ENCODE measurements at regions not wholly inside any gene's neighbourhood (a gene's known extent, or its start where the extent isn't known, plus 50 kb on each side); places are given as distances from the start of the nearest gene placed in this dataset.

DNA sequence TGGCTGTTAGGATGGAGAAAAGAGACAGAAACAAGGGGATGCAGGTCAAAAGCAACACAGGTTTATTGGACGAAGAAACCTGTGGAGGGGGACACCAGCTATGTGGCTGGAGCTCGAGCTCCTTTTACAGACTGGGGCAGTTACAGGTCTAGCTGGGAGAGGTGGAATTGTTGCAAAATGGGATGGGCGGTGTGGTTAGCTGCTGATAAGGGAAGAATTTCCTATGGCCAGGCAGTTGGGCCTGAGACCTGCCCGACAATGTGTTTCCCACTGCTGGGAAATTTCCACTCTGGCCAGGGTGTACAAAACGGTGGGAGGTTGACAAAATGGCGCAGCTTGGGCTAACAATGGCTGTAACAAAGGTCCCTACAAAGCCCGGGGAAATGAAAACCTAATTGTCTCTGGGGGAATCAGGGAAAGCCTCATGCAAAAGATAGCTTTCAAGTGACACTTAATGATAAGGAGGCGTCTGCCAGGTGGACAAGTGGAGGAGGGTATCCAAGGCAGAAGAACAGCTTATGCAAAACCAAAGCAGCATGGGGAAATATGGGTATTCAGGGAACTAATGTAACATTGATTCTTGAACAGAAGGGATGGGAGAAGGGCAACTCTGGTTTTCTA, 137.4 kb upstream of the SGO1 start:
- no peaks in the 10 kb centered on the region for H3K9me3 ChIP-seq (ENCODE audit: control extremely low read depth in 1 of 5, control insufficient read depth in 4 of 5, insufficient read depth in 2 of 5, low read depth in 1 of 5, low read length in 4 of 5)
- H3K27ac ChIP-seq (ENCODE audit: insufficient read depth in 1 of 2, low read depth in 1 of 2, low read length in 2 of 2, poor library complexity in 1 of 2, severe bottlenecking in 2 of 2): peak overlapping the region in 1 of 2 experiments; percentile 67
- DNase-seq: no peak
- ChIA-PET CTCF (no interaction called here), POLR2A (no interaction called here)
- no peaks in the 10 kb centered on the region for H3K36me3 ChIP-seq (ENCODE audit: control insufficient read depth in 4 of 4, insufficient read depth in 4 of 4, low read length in 3 of 4)
- H3K4me3 ChIP-seq (ENCODE audit: control insufficient read depth in 1 of 7, extremely low read depth in 1 of 7, insufficient read depth in 4 of 7, low read depth in 2 of 7, low read length in 6 of 7): no peak overlapping the region
- peaks cover 0 to 26% (median under 1%) of the 10 kb centered on the region in 4 experiments for H3K4me1 ChIP-seq (ENCODE audit: control extremely low read depth in 1 of 4, control insufficient read depth in 4 of 4, insufficient read depth in 4 of 4, low read length in 3 of 4)
- 96% methylated on average over 8 of the region's 8 CpGs for WGBS (ENCODE audit: insufficient coverage)
- H3K27me3 ChIP-seq (replicated peaks in 2 of 5; ENCODE audit: control insufficient read depth in 4 of 5, insufficient read depth in 5 of 5, low read length in 4 of 5): no peaks in the 10 kb centered on the region

DNA sequence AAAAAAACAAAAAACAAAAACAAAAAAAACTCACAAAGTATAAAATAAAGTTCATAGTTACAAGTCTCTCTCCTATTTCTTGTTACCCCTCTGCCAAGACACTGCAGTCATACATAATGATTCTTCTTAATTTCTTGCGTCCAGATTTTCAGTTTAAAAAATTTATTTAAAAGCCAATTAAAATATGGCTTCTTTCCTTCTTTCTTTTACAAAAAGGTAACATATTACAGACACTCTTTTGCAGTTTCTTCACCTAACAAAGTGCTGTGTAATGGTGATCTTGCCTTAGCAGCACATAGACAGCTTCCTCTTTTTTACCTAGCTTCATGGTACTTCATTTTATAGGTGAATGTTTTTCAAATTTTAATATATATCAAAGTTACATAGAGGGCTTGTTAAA, 136.1 kb upstream of the SGO1 start:
- no CpG with 5 or more reads among the region's 1 CpG for WGBS (ENCODE audit: insufficient coverage)
- ChIA-PET CTCF (no interaction called here), POLR2A (no interaction called here)
- DNase-seq: peak; percentile 8 to 72 (median 60)
- no peaks in the 10 kb centered on the region for H3K9me3 ChIP-seq (ENCODE audit: control extremely low read depth in 1 of 5, control insufficient read depth in 4 of 5, insufficient read depth in 2 of 5, low read depth in 1 of 5, low read length in 4 of 5)
- H3K27ac ChIP-seq (ENCODE audit: insufficient read depth in 1 of 2, low read depth in 1 of 2, low read length in 2 of 2, poor library complexity in 1 of 2, severe bottlenecking in 2 of 2): peak overlapping the region in 1 of 2 experiments; percentile 67
- H3K27me3 ChIP-seq (replicated peaks in 2 of 5; ENCODE audit: control insufficient read depth in 4 of 5, insufficient read depth in 5 of 5, low read length in 4 of 5): no peaks in the 10 kb centered on the region
- H3K36me3 ChIP-seq (ENCODE audit: control insufficient read depth in 4 of 4, insufficient read depth in 4 of 4, low read length in 3 of 4): no peaks in the 10 kb centered on the region
- H3K4me3 ChIP-seq (ENCODE audit: control insufficient read depth in 1 of 7, extremely low read depth in 1 of 7, insufficient read depth in 4 of 7, low read depth in 2 of 7, low read length in 6 of 7): no peak overlapping the region
- peaks cover 0 to 26% (median under 1%) of the 10 kb centered on the region in 4 experiments for H3K4me1 ChIP-seq (ENCODE audit: control extremely low read depth in 1 of 4, control insufficient read depth in 4 of 4, insufficient read depth in 4 of 4, low read length in 3 of 4)

DNA sequence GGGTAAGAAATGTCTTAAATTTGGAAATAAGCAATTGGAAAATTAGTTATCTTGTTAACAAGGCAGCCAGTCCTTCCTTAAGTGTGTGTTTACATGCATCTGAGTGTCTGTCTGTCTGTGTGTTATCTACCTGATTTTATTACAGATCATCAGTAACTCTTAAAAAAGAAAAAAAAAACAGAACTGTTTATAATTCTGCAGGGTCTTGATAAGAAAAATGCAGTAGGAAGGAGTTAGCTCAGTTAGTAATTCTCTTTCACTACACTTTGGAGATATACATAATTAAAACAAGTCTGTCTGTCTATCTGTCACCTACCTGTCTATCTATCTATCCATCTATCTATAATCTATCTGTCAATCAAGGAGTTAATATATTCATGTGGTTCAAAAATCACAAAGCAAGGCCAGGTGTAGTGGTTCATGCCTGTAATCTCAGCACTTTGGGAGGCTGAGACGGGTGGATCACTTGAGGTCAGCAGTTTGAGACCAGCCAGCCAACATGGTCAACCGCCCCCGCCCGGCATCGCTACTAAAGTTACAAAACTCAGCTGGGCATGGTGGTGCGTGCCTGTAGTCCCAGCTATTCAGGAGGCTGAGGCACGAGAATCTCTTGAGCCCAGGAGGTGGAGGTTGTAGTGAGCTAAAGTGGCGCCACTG, 135.5 kb upstream of the SGO1 start:
- Histone ChIP-seq H3K36me3 (ENCODE audit: control insufficient read depth in 4 of 4, insufficient read depth in 4 of 4, low read length in 3 of 4) (no peaks in the 10 kb centered on the region), H3K9me3 (ENCODE audit: control extremely low read depth in 1 of 5, control insufficient read depth in 4 of 5, insufficient read depth in 2 of 5, low read depth in 1 of 5, low read length in 4 of 5) (no peaks in the 10 kb centered on the region), H3K4me1 (ENCODE audit: control extremely low read depth in 1 of 4, control insufficient read depth in 4 of 4, insufficient read depth in 4 of 4, low read length in 3 of 4) (peaks cover 0 to 26% (median under 1%) of the 10 kb centered on the region in 4 experiments), H3K4me3 (ENCODE audit: control insufficient read depth in 1 of 7, extremely low read depth in 1 of 7, insufficient read depth in 4 of 7, low read depth in 2 of 7, low read length in 6 of 7) (no peak overlapping the region), H3K27ac (ENCODE audit: insufficient read depth in 1 of 2, low read depth in 1 of 2, low read length in 2 of 2, poor library complexity in 1 of 2, severe bottlenecking in 2 of 2) (peak overlapping the region in 1 of 2 experiments; percentile 67), H3K27me3 (replicated peaks in 2 of 5; ENCODE audit: control insufficient read depth in 4 of 5, insufficient read depth in 5 of 5, low read length in 4 of 5) (no peaks in the 10 kb centered on the region)
- 93% methylated on average over 5 of the region's 8 CpGs for WGBS (ENCODE audit: insufficient coverage)
- POLR2A ChIA-PET: no interaction called here
- CTCF ChIA-PET: no interaction called here
- no peak for DNase-seq

DNA sequence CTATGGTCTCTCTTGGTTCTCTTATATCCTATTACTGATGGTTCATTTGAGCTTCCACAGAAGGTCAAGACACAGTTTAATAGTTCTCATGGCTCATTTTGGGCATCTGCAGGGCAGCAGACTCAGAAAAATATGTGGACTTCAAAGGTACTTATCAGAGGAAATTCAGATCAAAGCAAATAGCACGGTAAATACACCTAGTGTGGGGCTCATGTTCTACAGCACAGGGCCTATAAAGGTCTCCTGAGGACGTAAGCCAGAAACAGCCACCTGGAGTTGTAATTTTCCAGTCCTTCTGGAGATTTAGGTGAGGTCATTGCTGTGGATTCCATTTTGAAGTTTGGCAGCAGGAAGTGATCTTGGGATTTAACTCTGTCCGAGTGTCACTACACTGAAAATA, 134.5 kb upstream of the SGO1 start:
- ChIA-PET POLR2A (no interaction called here), CTCF (no interaction called here)
- DNase-seq: no peak
- no peaks in the 10 kb centered on the region for H3K9me3 ChIP-seq (ENCODE audit: control extremely low read depth in 1 of 5, control insufficient read depth in 4 of 5, insufficient read depth in 2 of 5, low read depth in 1 of 5, low read length in 4 of 5)
- no peaks in the 10 kb centered on the region for H3K27me3 ChIP-seq (replicated peaks in 2 of 5; ENCODE audit: control insufficient read depth in 4 of 5, insufficient read depth in 5 of 5, low read length in 4 of 5)
- no peaks in the 10 kb centered on the region for H3K36me3 ChIP-seq (ENCODE audit: control insufficient read depth in 4 of 4, insufficient read depth in 4 of 4, low read length in 3 of 4)
- 94% methylated on average over 2 of the region's 3 CpGs for WGBS (ENCODE audit: insufficient coverage)
- no peak overlapping the region for H3K27ac ChIP-seq (ENCODE audit: insufficient read depth in 1 of 2, low read depth in 1 of 2, low read length in 2 of 2, poor library complexity in 1 of 2, severe bottlenecking in 2 of 2)
- peaks cover 0 to 25% (median under 1%) of the 10 kb centered on the region in 4 experiments for H3K4me1 ChIP-seq (ENCODE audit: control extremely low read depth in 1 of 4, control insufficient read depth in 4 of 4, insufficient read depth in 4 of 4, low read length in 3 of 4)
- no peak overlapping the region for H3K4me3 ChIP-seq (ENCODE audit: control insufficient read depth in 1 of 7, extremely low read depth in 1 of 7, insufficient read depth in 4 of 7, low read depth in 2 of 7, low read length in 6 of 7)

DNA sequence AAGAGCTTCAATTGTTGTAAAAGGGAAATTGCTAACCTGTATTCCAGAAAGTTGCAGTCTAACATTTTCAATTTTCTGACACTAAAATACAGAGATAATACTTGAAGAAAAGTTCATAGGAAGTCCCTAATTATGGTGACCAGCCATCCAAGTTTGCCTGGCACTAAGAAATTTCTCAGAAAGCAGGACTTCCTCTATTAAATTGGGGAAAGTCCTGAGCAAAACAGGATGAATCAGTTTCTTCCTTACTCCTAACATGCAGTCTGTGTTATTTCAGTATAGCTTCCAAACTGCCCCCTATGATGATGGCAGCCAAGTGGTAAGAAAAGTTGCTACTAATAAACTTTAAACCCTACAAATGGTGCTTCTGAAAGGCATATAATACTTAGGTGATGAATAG, 133.5 kb upstream of the SGO1 start:
- DNase-seq: no peak
- ChIA-PET POLR2A (no interaction called here), CTCF (no interaction called here)
- H3K27ac ChIP-seq (ENCODE audit: insufficient read depth in 1 of 2, low read depth in 1 of 2, low read length in 2 of 2, poor library complexity in 1 of 2, severe bottlenecking in 2 of 2): no peak overlapping the region
- H3K4me3 ChIP-seq (ENCODE audit: control insufficient read depth in 1 of 7, extremely low read depth in 1 of 7, insufficient read depth in 4 of 7, low read depth in 2 of 7, low read length in 6 of 7): no peak overlapping the region
- no peaks in the 10 kb centered on the region for H3K36me3 ChIP-seq (ENCODE audit: control insufficient read depth in 4 of 4, insufficient read depth in 4 of 4, low read length in 3 of 4)
- H3K9me3 ChIP-seq (ENCODE audit: control extremely low read depth in 1 of 5, control insufficient read depth in 4 of 5, insufficient read depth in 2 of 5, low read depth in 1 of 5, low read length in 4 of 5): no peaks in the 10 kb centered on the region
- H3K4me1 ChIP-seq (ENCODE audit: control extremely low read depth in 1 of 4, control insufficient read depth in 4 of 4, insufficient read depth in 4 of 4, low read length in 3 of 4): peaks cover 0 to 16% (median under 1%) of the 10 kb centered on the region in 4 experiments
- H3K27me3 ChIP-seq (replicated peaks in 2 of 5; ENCODE audit: control insufficient read depth in 4 of 5, insufficient read depth in 5 of 5, low read length in 4 of 5): no peaks in the 10 kb centered on the region

DNA sequence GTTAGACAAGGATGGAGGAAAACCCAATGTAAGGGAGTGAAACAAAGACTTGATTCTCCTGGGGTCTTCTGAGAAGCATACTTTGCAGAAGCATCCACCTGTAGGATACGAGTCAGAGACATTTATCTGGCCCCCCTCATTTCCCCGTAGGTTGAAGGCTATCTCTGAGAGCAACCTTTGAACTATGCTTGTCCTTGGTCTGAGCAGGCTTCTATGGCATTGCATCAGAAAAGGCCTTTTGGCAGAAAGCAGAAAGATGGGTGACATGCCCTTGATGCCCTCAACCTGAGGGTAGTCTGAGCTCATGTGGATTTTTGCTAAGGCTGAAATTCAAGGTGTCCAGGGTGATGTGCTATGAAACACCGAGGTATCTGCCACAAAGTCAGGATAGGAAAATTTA, 131.6 kb upstream of the SGO1 start:
- no peak overlapping the region for H3K4me3 ChIP-seq (ENCODE audit: control insufficient read depth in 1 of 7, extremely low read depth in 1 of 7, insufficient read depth in 4 of 7, low read depth in 2 of 7, low read length in 6 of 7)
- no peak for DNase-seq
- CTCF ChIA-PET: no interaction called here
- POLR2A ChIA-PET: no interaction called here
- no peaks in the 10 kb centered on the region for H3K9me3 ChIP-seq (ENCODE audit: control extremely low read depth in 1 of 5, control insufficient read depth in 4 of 5, insufficient read depth in 2 of 5, low read depth in 1 of 5, low read length in 4 of 5)
- 100% methylated on average over 2 of the region's 3 CpGs for WGBS (ENCODE audit: insufficient coverage)
- no peaks in the 10 kb centered on the region for H3K36me3 ChIP-seq (ENCODE audit: control insufficient read depth in 4 of 4, insufficient read depth in 4 of 4, low read length in 3 of 4)
- peaks cover 0 to 12% (median 0%) of the 10 kb centered on the region in 4 experiments for H3K4me1 ChIP-seq (ENCODE audit: control extremely low read depth in 1 of 4, control insufficient read depth in 4 of 4, insufficient read depth in 4 of 4, low read length in 3 of 4)
- no peak overlapping the region for H3K27ac ChIP-seq (ENCODE audit: insufficient read depth in 1 of 2, low read depth in 1 of 2, low read length in 2 of 2, poor library complexity in 1 of 2, severe bottlenecking in 2 of 2)
- no peaks in the 10 kb centered on the region for H3K27me3 ChIP-seq (replicated peaks in 2 of 5; ENCODE audit: control insufficient read depth in 4 of 5, insufficient read depth in 5 of 5, low read length in 4 of 5)

DNA sequence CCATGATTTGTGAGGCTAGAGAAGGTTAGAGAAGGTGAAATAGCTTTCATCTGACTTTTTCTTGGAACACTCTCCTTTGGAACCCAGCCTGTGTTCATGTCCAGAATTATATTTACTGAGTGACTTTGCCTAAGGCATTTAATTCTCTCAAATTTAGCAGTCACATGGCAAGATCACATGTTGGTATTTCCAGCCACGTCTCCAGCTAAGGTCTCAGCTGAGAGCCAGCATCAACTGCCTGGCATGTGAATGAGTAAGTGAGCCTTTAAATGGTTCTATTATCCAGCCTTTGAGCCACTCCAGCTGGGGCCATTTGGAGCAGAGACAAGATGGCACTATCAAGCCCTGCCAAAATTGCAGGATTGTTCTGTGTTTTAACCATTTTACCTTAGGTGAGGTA, 130.2 kb upstream of the SGO1 start:
- ChIA-PET POLR2A (no interaction called here), CTCF (no interaction called here)
- H3K36me3 ChIP-seq (ENCODE audit: control insufficient read depth in 4 of 4, insufficient read depth in 4 of 4, low read length in 3 of 4): no peaks in the 10 kb centered on the region
- peaks cover 0 to 2% (median 0%) of the 10 kb centered on the region in 4 experiments for H3K4me1 ChIP-seq (ENCODE audit: control extremely low read depth in 1 of 4, control insufficient read depth in 4 of 4, insufficient read depth in 4 of 4, low read length in 3 of 4)
- no peak overlapping the region for H3K27ac ChIP-seq (ENCODE audit: insufficient read depth in 1 of 2, low read depth in 1 of 2, low read length in 2 of 2, poor library complexity in 1 of 2, severe bottlenecking in 2 of 2)
- 55% methylated on average over 1 of the region's 1 CpG for WGBS (ENCODE audit: insufficient coverage)
- DNase-seq: no peak
- no peak overlapping the region for H3K4me3 ChIP-seq (ENCODE audit: control insufficient read depth in 1 of 7, extremely low read depth in 1 of 7, insufficient read depth in 4 of 7, low read depth in 2 of 7, low read length in 6 of 7)
- H3K27me3 ChIP-seq (replicated peaks in 2 of 5; ENCODE audit: control insufficient read depth in 4 of 5, insufficient read depth in 5 of 5, low read length in 4 of 5): no peaks in the 10 kb centered on the region
- no peaks in the 10 kb centered on the region for H3K9me3 ChIP-seq (ENCODE audit: control extremely low read depth in 1 of 5, control insufficient read depth in 4 of 5, insufficient read depth in 2 of 5, low read depth in 1 of 5, low read length in 4 of 5)
